ENCODE measurements at regions not wholly inside any gene's neighbourhood (a gene's known extent, or its start where the extent isn't known, plus 50 kb on each side); places are given as distances from the start of the nearest gene placed in this dataset.

DNA sequence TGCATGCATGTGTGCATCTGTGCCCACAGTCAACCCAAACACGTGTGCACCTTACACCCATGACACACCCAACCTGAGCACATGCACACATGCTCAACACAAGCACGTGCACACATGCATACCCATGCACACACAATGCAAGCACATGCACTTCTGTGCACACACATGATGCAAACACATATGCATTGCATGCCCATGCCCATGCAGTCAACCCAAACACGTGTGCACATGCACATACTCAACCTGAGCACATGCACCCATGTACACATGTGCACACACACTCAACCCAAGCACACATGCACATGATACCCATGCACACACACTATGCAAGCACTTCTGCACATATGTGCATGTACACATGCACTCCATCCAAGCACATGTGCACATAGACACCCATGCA, 84.5 kb upstream of the FAM20C start:
- in situ Hi-C loops (cut with HindIII; ENCODE audit: low pct_unique_long_range_greater_than_20kb, low sequenced_read_pairs): no loop called here
- DNase-seq (ENCODE audit: low read depth): no peak

DNA sequence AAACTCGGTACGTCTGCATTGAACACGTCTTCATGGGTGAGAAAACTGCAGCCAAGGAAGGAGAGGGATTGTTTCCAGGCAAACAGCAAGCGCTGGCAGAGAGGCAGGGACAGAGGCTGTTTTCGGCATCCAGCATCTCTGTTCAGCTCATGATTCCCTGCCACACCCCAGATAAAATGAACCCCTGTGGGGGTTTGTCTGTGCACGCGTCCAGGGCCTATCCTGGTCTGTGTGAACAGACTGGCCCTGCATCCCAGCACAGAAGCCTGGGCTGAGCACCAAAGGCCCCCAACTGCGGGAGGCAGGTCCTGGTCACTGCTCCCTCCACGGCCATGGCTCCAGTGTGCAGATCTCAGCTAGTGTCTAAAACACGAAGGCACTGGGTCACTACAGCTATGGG, 83.3 kb upstream of the FAM20C start:
- DNase-seq (ENCODE audit: low read depth): no peak
- in situ Hi-C loops (cut with HindIII; ENCODE audit: low pct_unique_long_range_greater_than_20kb, low sequenced_read_pairs): no loop called here

DNA sequence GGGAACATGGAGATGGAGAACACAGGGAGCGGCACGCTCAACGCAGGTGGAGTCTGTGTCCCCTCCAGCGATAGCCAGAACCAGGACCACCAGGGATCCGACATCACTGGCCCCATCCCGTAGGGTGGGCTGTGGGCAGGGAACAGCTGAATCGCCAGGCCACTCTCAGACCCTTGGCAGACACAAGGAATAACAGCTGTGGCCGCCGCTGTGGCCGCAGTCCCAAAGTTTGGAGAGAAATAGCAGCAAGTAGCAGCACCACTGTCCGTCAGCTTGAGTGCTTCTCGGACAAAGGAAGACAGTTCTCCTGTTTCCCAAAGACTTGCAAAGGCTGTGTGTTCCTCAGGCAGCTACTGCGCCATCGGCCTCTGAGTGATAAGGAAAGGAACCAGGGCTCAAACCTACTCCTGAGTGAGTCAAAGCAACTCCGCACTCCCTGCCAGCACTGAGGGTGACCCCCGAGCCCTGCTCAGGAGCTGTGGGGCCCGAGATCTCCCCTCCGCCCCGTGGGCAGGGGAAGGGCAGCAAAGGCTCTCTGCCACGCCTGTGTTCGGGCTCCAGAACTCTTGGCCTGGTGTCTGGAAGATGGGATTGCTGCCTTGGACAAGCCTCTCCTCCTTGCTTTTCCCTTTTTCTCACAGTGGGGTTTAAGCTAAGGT, 82.3 kb upstream of the FAM20C start:
- in situ Hi-C loops (cut with HindIII; ENCODE audit: low pct_unique_long_range_greater_than_20kb, low sequenced_read_pairs): no loop called here
- DNase-seq (ENCODE audit: low read depth): no peak

DNA sequence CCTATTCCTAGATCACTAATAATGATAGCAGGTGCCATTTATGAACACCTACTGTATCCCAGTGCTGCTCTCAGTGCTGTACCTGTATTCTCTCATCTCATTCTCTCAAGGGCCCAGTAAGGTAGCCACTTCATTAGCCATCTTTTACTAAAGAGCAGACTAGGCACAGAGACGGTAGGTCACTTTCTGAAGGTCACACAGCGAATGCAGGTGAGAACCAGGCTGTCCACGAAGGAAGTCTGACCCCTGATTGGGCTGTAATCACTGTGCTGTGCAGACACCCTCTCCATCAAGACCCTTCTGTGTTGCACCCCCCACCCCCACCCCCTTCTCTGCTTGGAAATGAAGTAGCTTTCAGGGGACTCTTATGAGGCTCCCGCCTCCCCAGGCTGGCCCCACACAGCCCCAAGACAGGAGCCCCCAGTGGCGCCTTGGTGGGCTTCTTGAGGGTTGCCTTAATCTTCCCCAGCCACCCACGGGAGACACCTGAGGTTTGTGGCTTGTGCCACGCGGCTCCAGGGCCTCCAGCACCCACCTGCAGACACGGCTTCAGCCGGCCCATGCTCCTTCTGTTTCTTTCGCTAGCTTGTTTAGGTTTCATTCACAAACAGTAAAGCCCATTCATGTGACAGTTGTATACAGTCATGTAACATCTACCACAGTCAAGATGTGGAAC, 81.7 kb upstream of the FAM20C start:
- in situ Hi-C loops (cut with HindIII; ENCODE audit: low pct_unique_long_range_greater_than_20kb, low sequenced_read_pairs): no loop called here
- no peak for DNase-seq (ENCODE audit: low read depth)

DNA sequence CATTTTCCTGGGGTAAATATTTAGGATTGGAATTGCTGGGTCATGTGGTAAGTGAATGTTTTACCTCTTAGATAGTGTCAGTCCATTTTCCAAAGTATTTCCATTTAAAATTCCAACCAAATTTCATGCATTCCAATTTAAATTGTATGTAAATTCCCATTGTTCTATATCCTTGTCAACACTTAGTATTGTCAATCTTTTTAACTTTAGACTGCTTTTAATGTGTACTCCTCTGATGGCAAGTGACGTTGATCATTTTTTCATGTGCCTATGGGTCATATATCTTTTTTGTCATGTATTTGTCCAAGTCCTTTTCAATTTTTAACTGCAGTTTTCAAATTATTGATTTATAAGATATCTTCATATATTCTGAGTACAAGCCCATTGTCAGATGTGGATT, 80.8 kb upstream of the FAM20C start:
- in situ Hi-C loops (cut with HindIII; ENCODE audit: low pct_unique_long_range_greater_than_20kb, low sequenced_read_pairs): no loop called here

DNA sequence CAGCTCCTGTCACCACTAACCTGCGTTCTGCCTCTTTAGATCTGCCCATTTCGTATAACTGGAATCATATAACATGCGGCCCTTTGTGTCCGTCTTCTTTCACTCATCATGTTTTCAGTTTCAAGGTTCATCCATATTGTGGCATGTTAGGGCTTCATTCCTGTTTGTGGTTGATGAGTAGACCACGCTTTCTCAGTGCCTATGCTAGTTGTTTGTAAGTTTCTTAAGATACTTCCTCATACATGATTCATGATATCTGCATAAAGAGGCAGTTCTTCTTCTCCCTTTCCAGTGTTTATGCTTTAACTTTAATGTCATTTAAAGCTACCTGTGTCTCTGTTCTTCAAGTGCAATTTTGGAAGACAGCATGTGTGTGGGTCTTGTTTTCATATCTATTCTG, 79.5 kb upstream of the FAM20C start:
- no peak for DNase-seq (ENCODE audit: low read depth)
- in situ Hi-C loops (cut with HindIII; ENCODE audit: low pct_unique_long_range_greater_than_20kb, low sequenced_read_pairs): no loop called here

More for the DNA sequence above, 80.8 kb upstream of the FAM20C start:
- DNase-seq (ENCODE audit: low read depth): no peak

DNA sequence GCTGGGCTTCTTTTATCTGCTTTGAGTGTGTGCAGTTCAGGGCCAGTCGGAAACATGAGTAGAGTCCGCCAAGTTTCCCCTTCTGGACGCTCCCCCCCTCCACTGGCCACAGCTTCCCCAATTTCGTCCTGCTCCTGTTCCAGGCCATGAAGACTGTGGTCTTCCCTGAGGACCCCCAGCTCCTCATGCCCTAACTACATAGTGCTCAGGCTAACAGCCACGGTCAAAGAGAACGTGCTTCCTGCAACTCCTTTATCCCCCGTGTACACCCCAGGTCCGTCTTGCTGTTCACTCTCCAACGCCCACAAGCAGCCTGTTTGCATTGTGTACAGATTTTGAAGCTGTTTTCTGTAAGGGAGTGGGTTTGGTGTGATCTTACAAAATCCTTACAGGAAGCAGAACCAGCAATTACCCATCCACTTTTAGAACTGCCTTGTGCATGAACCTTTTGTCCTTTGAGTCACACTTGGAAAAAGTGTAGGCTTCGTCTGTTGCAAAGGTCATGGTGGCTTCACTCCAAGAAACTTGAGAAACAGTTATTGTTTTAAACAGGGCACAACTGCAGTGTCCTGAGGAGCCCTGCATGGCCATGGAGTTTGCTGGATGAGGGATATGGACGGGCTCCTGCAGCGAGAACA, 77.0 kb upstream of the FAM20C start:
- no peak for DNase-seq (ENCODE audit: low read depth)
- in situ Hi-C loops (cut with HindIII; ENCODE audit: low pct_unique_long_range_greater_than_20kb, low sequenced_read_pairs): no loop called here

DNA sequence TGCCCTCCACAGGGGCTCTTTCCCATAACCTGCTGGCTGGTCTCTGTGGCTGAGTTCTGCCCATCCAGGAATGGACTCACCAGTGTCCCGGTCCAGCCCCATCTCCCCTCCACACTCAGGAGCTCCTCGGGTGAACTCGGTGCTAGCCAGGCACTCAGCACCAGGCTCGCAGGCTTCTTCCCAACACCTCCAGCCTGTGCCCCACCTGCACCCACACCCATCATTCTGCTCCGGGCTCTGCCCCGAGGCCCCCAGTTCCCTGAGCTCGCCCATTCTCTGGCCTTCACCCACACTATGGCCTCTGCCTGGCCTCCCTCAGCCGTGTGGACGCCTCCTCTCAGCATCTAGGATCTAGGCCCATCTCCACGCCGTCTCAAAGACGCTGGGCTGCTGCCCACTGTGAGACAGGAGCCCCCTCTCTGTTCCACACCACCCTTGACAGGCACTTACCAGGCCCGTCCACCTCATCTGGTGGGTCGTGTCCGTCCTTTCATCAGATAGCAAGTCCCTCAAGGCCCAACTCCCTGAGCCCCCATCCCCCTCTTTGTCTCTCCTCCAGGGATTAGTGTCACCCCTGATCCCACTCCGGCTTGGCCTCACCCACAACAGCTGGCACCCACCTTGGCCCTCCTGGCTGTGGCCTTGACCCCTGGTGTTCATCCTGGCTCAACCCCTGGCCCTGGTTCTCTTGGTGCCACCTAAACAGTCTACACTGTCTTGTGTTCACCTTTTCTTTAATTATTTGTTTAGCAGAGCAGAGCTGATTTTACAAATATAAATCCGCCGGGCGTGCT, 76.0 kb upstream of the FAM20C start:
- in situ Hi-C loops (cut with HindIII; ENCODE audit: low pct_unique_long_range_greater_than_20kb, low sequenced_read_pairs): no loop called here
- DNase-seq (ENCODE audit: low read depth): no peak

DNA sequence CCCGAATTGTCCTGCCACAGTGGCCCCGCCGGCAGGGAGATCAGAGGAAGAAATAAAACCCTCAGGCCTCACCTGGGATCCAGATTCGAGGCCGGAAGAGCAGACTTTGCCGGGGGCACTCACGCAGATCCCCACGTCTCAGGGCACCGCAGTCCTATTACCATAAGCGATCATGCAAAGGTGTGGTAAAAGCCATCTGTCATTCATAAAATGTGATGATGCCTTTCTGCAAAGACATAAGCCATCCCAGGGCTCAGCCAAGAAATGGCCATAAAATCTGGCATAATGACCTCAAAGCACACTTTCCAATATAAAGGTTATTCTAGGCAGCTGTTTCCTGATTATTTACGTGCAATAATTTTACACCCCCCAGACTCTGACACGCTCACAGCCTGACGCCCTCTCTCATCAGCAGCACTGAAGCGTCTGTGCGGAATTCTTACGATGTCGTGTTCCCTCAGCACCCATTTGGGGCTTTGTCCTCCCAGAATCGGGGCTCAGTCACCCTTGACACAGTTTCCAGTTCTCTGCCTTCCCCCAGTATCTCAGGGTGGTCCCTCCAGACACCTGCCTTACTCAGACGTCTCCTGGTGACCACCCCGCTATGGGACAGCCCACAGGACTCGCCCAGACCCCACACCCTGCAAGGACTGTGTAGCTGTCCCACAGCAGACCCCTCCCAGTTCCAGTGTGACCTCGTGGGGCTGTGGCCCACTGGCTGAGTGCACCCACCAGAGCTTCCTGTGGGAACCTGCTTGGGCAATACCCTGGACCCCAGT, 74.3 kb upstream of the FAM20C start:
- in situ Hi-C loops (cut with HindIII; ENCODE audit: low pct_unique_long_range_greater_than_20kb, low sequenced_read_pairs): no loop called here
- DNase-seq (ENCODE audit: low read depth): no peak

DNA sequence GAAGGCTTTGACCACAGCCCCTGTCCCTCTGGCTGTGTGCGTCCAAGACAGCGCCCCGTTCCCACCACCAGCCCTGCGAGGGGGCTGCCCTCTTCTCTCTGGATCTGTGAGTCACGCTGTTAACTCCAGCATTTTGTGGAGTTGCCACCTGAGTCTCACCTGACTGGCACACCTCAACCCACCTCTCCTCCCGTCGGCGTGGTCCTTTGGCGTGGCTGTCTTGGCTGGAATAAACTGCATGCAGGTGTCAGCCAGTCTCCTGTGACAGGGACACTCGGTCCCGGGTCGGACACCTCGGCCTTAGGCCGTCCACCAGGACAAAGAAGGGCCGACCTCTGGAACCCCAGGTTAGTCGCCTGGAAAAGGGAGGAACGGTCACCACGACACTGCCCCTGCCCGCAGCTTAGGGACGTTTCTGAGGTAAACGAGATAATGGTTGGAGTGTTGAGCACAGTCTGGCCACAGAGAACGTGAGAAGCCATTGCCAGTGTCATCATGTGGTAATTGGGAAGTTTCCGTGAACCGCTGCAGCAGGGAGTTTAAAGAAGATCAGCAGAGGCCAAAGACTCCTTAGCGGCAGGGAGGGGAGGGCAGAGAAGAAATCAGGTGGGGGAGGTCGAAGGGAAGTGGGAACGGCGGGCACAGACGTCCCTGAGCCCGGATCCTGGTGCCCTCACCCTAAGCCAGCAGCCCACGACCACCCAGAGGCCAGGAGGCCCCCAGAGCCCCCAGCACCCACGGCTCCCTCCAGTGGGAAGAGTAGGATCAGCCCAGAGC, 73.6 kb upstream of the FAM20C start:
- in situ Hi-C loops (cut with HindIII; ENCODE audit: low pct_unique_long_range_greater_than_20kb, low sequenced_read_pairs): no loop called here

DNA sequence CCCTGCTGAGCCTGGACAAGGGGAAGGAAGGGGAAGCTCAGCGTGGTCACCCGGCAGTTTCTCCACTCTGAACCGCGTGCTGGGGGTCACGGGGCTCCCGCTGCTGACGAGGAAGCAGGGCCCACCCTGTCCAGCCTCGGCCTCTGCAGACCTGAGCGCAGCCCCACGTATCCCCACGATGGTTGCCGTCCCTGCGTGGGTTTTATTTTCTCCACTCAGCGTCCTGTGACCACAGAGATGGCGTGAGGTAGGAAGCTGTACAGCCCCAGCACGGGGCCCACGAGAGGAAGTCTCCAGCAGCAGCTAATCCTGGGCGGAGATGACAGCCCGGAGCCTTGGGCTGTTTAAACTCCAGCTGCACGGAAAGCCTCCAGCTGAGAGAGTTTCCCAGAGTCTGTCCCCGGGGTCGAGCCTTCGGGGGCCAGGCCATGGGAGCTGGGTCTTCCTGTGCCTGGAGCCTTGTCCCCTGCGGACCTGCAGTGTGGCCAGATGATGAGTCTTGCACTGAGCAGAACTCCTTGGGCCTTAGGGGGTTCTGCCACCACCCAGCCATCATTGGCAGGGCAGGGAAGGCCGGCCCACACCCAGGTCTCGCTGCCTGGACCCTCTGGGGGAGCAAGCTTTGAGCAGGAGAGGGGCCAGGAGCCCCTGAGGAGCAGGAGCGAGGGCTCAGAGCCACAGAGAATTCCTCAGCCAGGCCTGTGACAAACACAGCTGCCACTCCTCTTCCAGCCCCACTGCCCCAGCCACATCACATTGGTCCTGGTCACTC, 72.8 kb upstream of the FAM20C start:
- in situ Hi-C loops (cut with HindIII; ENCODE audit: low pct_unique_long_range_greater_than_20kb, low sequenced_read_pairs): no loop called here
- no peak for DNase-seq (ENCODE audit: low read depth)

More for the DNA sequence above, 73.6 kb upstream of the FAM20C start:
- no peak for DNase-seq (ENCODE audit: low read depth)

DNA sequence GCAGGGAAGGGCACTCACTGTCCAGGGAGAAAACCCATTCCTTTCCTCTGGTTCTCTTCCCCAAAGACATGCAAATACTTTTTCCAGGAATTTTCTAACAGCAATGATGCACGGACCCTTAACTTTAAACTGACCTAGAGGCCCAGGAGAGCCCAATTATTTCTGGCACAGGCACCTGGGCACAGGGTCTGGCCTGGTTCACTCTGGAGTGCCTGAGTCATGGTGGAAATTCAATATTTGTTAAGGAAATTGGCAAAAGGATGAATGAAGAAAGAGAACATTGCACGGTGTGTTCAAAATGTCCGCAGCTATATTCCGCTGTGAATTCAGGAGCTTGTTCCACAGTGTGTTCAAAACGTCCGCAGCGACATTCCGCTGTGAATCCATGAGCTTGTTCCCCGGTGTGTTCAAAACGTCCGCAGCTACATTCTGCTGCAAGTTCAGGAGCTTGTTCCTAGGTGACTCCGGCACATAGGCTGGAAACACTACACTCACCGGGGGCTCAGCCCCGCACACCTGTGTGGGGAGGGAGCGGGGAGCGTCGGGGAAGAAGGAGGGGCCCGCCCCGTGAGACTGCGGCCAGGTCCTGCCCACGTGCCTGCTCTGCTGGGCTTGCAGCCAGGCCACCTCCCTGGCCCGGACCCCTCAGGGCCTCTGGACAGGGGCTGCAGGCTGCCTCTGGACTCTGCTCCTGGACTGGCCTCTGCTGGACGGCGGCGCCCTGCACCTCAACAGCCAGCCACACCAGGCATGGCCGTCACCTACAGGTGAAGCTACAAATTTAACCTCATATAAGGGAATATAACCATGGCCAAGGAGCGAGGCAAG, 72.0 kb upstream of the FAM20C start:
- in situ Hi-C loops (cut with HindIII; ENCODE audit: low pct_unique_long_range_greater_than_20kb, low sequenced_read_pairs): no loop called here
- no peak for DNase-seq (ENCODE audit: low read depth)

DNA sequence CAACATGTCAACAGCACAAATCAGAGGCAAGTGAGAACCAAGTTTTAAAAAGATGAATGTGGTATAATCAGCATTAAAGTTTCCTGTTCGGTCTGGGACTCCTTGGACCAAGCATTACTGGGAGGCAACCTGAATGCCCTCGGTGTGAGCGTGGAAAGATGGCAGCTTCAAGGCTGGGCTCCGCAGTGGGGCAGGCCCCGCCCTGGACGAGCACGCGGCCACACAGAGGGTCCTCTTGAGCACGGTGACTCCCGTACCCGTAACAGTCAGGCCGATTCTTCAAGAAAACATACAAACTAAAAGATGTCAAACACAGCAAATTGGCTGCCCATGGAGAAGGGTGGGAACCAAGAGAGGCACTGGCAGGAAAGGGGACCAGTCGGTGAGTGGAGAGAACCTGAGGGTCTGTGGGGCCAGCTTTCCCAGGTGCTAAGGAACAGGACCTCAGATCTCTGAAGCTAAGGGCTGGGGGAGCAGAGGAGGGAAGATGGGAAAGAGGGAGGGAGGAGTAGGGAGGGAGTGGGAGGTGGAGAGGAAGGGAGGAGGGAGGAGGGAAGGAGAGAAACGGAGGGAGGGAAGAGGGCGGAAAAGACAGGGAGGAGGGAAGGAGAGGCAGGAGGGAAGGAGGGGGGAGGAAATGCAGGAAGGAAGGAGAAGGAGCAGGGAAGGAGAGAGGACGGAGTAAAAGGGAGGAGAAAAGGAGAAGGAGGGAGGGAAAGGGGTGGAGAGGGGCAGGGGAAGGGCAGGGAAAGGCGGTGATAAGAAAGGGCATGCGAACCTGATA, 71.2 kb upstream of the FAM20C start:
- in situ Hi-C loops (cut with HindIII; ENCODE audit: low pct_unique_long_range_greater_than_20kb, low sequenced_read_pairs): no loop called here
- DNase-seq (ENCODE audit: low read depth): no peak

DNA sequence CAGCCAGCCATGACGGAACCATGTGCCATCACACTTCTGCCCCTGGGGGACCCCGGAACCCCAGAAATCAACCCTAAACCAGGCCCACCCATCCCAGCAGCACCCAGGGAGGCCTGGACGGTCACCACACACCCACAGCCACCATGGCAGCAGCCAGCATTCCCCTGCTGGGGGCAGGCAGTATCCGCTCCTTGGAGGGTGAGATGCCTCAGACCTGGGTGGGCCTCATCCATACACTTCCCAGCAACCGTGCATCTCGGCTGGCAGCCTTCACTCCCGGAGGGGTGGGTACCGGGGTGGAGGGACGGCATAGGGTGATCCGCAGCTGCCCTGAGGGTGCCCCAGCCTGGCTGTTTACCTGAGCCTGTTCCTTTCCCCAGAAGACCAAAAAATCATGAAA, 69.1 kb upstream of the FAM20C start:
- in situ Hi-C loops (cut with HindIII; ENCODE audit: low pct_unique_long_range_greater_than_20kb, low sequenced_read_pairs): no loop called here
- DNase-seq (ENCODE audit: low read depth): no peak

DNA sequence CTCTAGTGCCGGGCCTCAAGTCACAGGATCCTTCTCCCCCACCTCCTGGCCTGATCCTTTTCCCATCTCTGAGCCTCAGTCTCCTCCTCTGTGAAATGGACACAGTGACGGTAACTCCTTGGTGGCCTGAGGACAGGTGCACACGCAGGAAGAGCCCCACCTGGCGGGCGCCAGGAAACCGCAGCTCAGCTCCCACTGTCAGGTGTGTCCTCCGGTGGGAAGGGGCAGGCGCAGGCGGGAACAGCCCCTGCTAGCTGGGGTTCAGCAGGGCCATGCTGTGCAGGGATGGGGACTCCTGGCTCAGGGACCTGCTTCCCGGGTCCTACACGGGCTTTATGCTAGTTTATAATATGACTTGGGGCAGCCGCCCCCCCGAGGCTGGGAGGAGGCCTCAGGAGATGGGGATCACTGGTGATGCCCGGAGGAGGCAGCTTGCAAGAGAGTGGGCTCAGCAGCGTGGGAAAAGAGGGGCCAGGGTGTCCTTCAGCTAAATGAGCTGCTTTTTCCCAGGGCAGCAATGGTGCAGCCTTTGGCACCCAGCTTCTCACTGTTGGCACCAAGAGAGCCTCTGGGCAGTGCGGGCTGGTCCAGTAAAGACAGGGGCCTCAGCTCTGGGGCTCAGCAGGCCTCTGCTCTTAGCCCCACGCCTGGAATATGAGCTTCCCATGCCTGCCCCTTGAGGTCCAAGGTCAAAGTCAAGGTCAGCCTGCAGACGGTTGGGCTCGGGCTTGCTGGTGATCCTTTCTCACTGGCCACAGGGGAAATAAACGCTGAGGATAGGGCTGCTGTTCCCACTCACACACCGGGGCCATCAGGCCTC, 68.0 kb upstream of the FAM20C start:
- DNase-seq (ENCODE audit: low read depth): no peak
- in situ Hi-C loops (cut with HindIII; ENCODE audit: low pct_unique_long_range_greater_than_20kb, low sequenced_read_pairs): no loop called here
